ENCODE measurements at regions not wholly inside any gene's neighbourhood (a gene's known extent, or its start where the extent isn't known, plus 50 kb on each side); places are given as distances from the start of the nearest gene placed in this dataset.

DNA sequence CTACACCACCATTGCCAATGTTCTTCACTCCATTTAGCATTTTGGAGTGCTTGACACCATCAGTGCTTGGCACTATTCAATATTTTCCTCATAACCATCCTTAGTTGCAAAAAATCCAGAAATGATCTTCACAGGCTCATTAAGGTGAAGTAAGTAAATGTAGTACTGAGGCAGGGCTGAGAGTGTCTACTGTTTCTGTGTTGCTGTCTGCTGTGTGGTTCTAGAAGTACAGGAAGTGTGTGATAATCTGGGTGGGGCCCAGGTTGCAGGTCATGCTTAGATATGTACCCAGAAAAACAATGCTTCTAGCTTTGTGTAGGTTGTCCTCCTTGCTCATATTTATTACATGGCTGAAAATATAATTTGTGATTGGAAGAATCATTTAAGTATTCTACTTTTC lies 411.8 kb upstream of the CCDC179 start:
- Histone ChIP-seq H4K20me1 (ENCODE audit: insufficient read depth) (no peaks in the 10 kb centered on the region), H3K4me1 (replicated peaks; ENCODE audit: insufficient read depth) (no peaks in the 10 kb centered on the region), H3K27ac (no peak overlapping the region), H3K4me3 (no peak overlapping the region), H3K27me3 (ENCODE audit: insufficient read depth, low read depth) (no peaks in the 10 kb centered on the region), H3K9me3 (ENCODE audit: insufficient read depth, low read depth) (no peaks in the 10 kb centered on the region), H3K36me3 (ENCODE audit: low read depth) (no peaks in the 10 kb centered on the region), H3K9me2 (ENCODE audit: insufficient read depth) (no peaks in the 10 kb centered on the region), H3K4me2 (no peak overlapping the region), H3K79me2 (ENCODE audit: low read depth) (no peaks in the 10 kb centered on the region), H3F3A (ENCODE audit: insufficient read depth, low read depth) (no peaks in the 10 kb centered on the region), H2AFZ (0 out of 2 replicates have a peak overlapping the region, but pooled peaks have one; percentile 24)
- TF ChIP-seq EZH2 (IDR thresholded peaks at IDR 0.05; ENCODE audit: low read depth) = no peak
- TF ChIP-seq, protein P1, sequence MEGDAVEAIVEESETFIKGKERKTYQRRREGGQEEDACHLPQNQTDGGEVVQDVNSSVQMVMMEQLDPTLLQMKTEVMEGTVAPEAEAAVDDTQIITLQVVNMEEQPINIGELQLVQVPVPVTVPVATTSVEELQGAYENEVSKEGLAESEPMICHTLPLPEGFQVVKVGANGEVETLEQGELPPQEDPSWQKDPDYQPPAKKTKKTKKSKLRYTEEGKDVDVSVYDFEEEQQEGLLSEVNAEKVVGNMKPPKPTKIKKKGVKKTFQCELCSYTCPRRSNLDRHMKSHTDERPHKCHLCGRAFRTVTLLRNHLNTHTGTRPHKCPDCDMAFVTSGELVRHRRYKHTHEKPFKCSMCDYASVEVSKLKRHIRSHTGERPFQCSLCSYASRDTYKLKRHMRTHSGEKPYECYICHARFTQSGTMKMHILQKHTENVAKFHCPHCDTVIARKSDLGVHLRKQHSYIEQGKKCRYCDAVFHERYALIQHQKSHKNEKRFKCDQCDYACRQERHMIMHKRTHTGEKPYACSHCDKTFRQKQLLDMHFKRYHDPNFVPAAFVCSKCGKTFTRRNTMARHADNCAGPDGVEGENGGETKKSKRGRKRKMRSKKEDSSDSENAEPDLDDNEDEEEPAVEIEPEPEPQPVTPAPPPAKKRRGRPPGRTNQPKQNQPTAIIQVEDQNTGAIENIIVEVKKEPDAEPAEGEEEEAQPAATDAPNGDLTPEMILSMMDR (conservative IDR thresholded peaks at IDR 0.05) = no peak
- DNase-seq = no peak
- BruUV-seq (replicated peaks) = no TSS peak
- ChIA-PET CTCF (no interaction called here), POLR2A (ENCODE audit: unreplicated experiment) (no interaction called here)
- intact Hi-C loops (cut with micrococcal nuclease; ENCODE audit: unreplicated experiment) = no loop called here

DNA sequence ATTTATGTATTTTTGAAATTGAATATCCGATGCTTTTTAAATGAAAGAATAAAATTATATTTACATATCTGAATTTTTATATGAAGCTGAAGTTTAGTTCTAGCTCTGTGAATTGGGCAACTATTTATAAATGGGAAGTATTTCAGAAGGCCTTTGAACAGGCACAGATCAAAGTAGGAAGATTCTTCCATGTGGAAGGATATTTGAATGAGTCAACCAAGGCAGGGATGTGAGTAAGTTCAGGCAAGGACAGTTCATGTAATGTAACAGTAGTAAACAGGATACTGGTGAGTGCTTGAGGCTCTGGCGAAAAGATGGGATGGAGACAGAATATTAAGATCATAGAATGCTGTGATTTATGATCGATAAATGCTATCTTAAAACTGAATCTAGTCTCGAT lies 417.8 kb upstream of the CCDC179 start:
- no peaks in the 10 kb centered on the region for H3K9me3 ChIP-seq (ENCODE audit: insufficient read depth, low read depth)
- DNase-seq = no peak
- H3K9me2 ChIP-seq (ENCODE audit: insufficient read depth) = no peaks in the 10 kb centered on the region
- POLR2A ChIA-PET (ENCODE audit: unreplicated experiment) = no interaction called here
- TF ChIP-seq EZH2 (IDR thresholded peaks at IDR 0.05; ENCODE audit: low read depth) = no peak
- TF ChIP-seq, protein P1 (conservative IDR thresholded peaks at IDR 0.05) = no peak
- no peaks in the 10 kb centered on the region for H3K27me3 ChIP-seq (ENCODE audit: insufficient read depth, low read depth)
- H3K27ac ChIP-seq = no peak overlapping the region
- H3K4me2 ChIP-seq = no peak overlapping the region
- H3K4me3 ChIP-seq = no peak overlapping the region
- intact Hi-C loops (cut with micrococcal nuclease; ENCODE audit: unreplicated experiment) = no loop called here
- no TSS peak for BruUV-seq (replicated peaks)
- no peaks in the 10 kb centered on the region for H3K79me2 ChIP-seq (ENCODE audit: low read depth)
- H3K36me3 ChIP-seq (ENCODE audit: low read depth) = no peaks in the 10 kb centered on the region
- H3K4me1 ChIP-seq (replicated peaks; ENCODE audit: insufficient read depth) = no peaks in the 10 kb centered on the region
- CTCF ChIA-PET = no interaction called here
- no peaks in the 10 kb centered on the region for H4K20me1 ChIP-seq (ENCODE audit: insufficient read depth)
- no peaks in the 10 kb centered on the region for H3F3A ChIP-seq (ENCODE audit: insufficient read depth, low read depth)
- no peak overlapping the region for H2AFZ ChIP-seq

DNA sequence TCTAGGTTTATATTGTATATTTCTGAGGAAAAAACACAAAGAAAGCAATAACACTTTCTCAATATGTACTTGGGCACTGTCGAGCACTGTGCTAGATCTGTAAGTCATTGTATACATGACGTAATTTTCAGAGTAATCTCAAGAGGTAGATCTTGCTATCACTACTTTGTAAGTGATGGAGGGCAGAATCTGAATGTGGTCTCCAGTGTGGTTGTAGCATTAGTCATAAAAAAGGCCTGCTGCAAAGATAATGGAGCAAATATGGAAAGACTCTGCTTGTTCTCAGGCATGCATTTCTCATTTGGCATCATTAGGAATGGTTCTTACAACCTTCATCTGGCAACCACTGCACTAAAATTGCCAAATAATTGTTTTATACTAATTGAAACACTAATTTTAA lies 419.8 kb upstream of the CCDC179 start:
- H3K9me2 ChIP-seq (ENCODE audit: insufficient read depth) = no peaks in the 10 kb centered on the region
- no peak overlapping the region for H3K4me2 ChIP-seq
- CTCF ChIA-PET = no interaction called here
- no peak overlapping the region for H3K4me3 ChIP-seq
- no peaks in the 10 kb centered on the region for H3K9me3 ChIP-seq (ENCODE audit: insufficient read depth, low read depth)
- POLR2A ChIA-PET (ENCODE audit: unreplicated experiment) = no interaction called here
- H3F3A ChIP-seq (ENCODE audit: insufficient read depth, low read depth) = no peaks in the 10 kb centered on the region
- no peaks in the 10 kb centered on the region for H3K36me3 ChIP-seq (ENCODE audit: low read depth)
- no peaks in the 10 kb centered on the region for H3K4me1 ChIP-seq (replicated peaks; ENCODE audit: insufficient read depth)
- no TSS peak for BruUV-seq (replicated peaks)
- H4K20me1 ChIP-seq (ENCODE audit: insufficient read depth) = no peaks in the 10 kb centered on the region
- H3K27ac ChIP-seq = no peak overlapping the region
- no peak for DNase-seq
- H3K27me3 ChIP-seq (ENCODE audit: insufficient read depth, low read depth) = no peaks in the 10 kb centered on the region
- TF ChIP-seq EZH2 (IDR thresholded peaks at IDR 0.05; ENCODE audit: low read depth) = no peak
- TF ChIP-seq, protein P1 (conservative IDR thresholded peaks at IDR 0.05) = no peak
- no peaks in the 10 kb centered on the region for H3K79me2 ChIP-seq (ENCODE audit: low read depth)
- no peak overlapping the region for H2AFZ ChIP-seq
- intact Hi-C loops (cut with micrococcal nuclease; ENCODE audit: unreplicated experiment) = no loop called here

All from PC-9 (cell line).